Neural progenitor cell (in vitro differentiated cells): ENCODE measurements at regions not wholly inside any gene's neighbourhood (a gene's known extent, or its start where the extent isn't known, plus 50 kb on each side); places are given as distances from the start of the nearest gene placed in this dataset.

Experiments
- DNase-seq: peaks from one replicate; pipeline ENCODE4 v3.0.0-alpha.2; 2016; ENCODE audit warnings: low spot score
- H2AFZ ChIP-seq: fragments of 200-600 bp; sonication (generic); replicated peaks from 2 replicates; pipeline ENCODE4 v1.6.1; 2016; ENCODE audit warnings: antibody characterized with exemption
- H3F3A ChIP-seq: fragments of 200-600 bp; sonication (generic); 2 replicates; pipeline ENCODE4 v1.6.1; 2016; ENCODE audit warnings: antibody characterized with exemption, low read depth
- H3K27ac ChIP-seq: fragments of 200-600 bp; sonication (generic); 2 replicates; pipeline ENCODE4 v1.5.1; 2016; ENCODE audit warnings: mild to moderate bottlenecking
- H3K27me3 ChIP-seq: fragments of 200-600 bp; sonication (generic); 2 replicates; pipeline ENCODE4 v1.6.1; 2016; ENCODE audit warnings: mild to moderate bottlenecking, moderate library complexity
- H3K36me3 ChIP-seq: fragments of 200-600 bp; sonication (generic); 2 replicates; pipeline ENCODE4 v1.5.1; 2016
- H3K4me1 ChIP-seq: fragments of 200-600 bp; sonication (generic); 2 replicates; pipeline ENCODE4 v1.6.1; 2016; ENCODE audit warnings: mixed run types
- H3K4me2 ChIP-seq: fragments of 200-600 bp; sonication (generic); 2 replicates; pipeline ENCODE4 v1.6.1; 2016
- H3K4me3 ChIP-seq: fragments of 200-600 bp; sonication (generic); 2 replicates; pipeline ENCODE4 v1.5.1; 2016
- H3K79me2 ChIP-seq: fragments of 200-600 bp; sonication (generic); 2 replicates; pipeline ENCODE4 v1.6.1; 2016; ENCODE audit warnings: low read depth
- H3K9ac ChIP-seq: fragments of 200-600 bp; sonication (generic); 2 replicates; pipeline ENCODE4 v1.6.1; 2016
- H3K9me3 ChIP-seq: fragments of 200-600 bp; sonication (generic); 2 replicates; pipeline ENCODE4 v1.5.1; 2016; ENCODE audit warnings: low read depth
- H4K20me1 ChIP-seq: fragments of 200-600 bp; sonication (generic); 2 replicates; pipeline ENCODE4 v1.6.1; 2016; ENCODE audit warnings: low read depth
- H3K27ac Mint-ChIP-seq: 3 replicates; pipeline ENCODE4 v1.8.0; 2021; ENCODE audit warnings: mixed read lengths
- H3K27me3 Mint-ChIP-seq: 2 replicates; pipeline ENCODE4 v1.8.0; 2022; ENCODE audit warnings: low read depth, mild to moderate bottlenecking, inconsistent platforms, moderate library complexity, mixed read lengths; ENCODE audit not compliant: insufficient read depth
- H3K36me3 Mint-ChIP-seq: 3 replicates; pipeline ENCODE4 v1.8.0; 2021; ENCODE audit warnings: mixed read lengths
- H3K4me1 Mint-ChIP-seq: 3 replicates; pipeline ENCODE4 v1.8.0; 2021; ENCODE audit warnings: mixed read lengths
- H3K4me3 Mint-ChIP-seq: 3 replicates; pipeline ENCODE4 v1.8.0; 2021; ENCODE audit warnings: mild to moderate bottlenecking, moderate library complexity, mixed read lengths
- H3K9me3 Mint-ChIP-seq: 3 replicates; pipeline ENCODE4 v1.8.0; 2020; ENCODE audit warnings: mixed read lengths
- EZH2 ChIP-seq: fragments of 200-600 bp; sonication (generic); IDR thresholded peaks from 2 replicates; pipeline ENCODE4 v1.6.1; 2017; ENCODE audit warnings: antibody characterized with exemption, mild to moderate bottlenecking, moderate library complexity
- EZH2phosphoT487 ChIP-seq: fragments of 200-600 bp; sonication (generic); IDR thresholded peaks from 2 replicates; pipeline ENCODE4 v1.6.1; 2017; ENCODE audit warnings: antibody characterized with exemption
- TF ChIP-seq, protein P1 (sequence below): fragments of 200-600 bp; sonication (generic); IDR thresholded peaks from 2 replicates; pipeline ENCODE4 v1.5.1; 2017; ENCODE audit warnings: antibody characterized with exemption, mild to moderate bottlenecking

DNA sequence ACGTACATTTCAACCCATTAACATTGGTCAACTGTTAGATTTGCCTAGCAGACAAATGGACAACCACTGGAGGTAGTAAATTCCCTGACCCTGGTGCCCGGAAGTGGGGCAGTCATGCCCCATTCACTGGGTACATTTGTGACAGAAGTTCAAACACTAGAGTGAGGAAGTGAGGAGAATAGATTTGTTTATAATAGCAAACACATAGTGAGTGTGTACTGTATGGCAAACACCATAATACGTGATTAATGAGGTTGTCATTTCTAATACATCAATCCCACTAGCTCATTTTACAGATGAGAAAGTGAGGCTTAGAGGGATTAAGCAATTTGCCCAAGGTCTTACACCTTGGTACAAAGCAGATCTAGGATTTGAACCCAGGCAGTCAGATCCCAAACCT, 181.9 kb upstream of the MKLN1 start:
- no peak overlapping the region for H3K4me2 ChIP-seq
- no peaks in the 10 kb centered on the region for H3K9me3 ChIP-seq
- H3K4me1 ChIP-seq, result no peaks in the 10 kb centered on the region
- H3K4me3 ChIP-seq, result no peak overlapping the region
- peaks cover 2% of the 10 kb centered on the region for H3K27me3 Mint-ChIP-seq
- no peak for DNase-seq
- H3K27ac Mint-ChIP-seq, result no peak overlapping the region
- no peaks in the 10 kb centered on the region for H3K36me3 Mint-ChIP-seq
- no peaks in the 10 kb centered on the region for H3F3A ChIP-seq
- peaks cover 9% of the 10 kb centered on the region for H3K9me3 Mint-ChIP-seq
- H3K36me3 ChIP-seq, result no peaks in the 10 kb centered on the region
- H3K4me1 Mint-ChIP-seq, result no peaks in the 10 kb centered on the region
- H2AFZ ChIP-seq, result no peak overlapping the region
- H3K9ac ChIP-seq, result no peak overlapping the region
- H3K4me3 Mint-ChIP-seq, result no peak overlapping the region
- no peak overlapping the region for H3K27ac ChIP-seq
- H3K27me3 ChIP-seq, result no peaks in the 10 kb centered on the region
- TF ChIP-seq EZH2phosphoT487 (no peak), EZH2 (no peak)
- TF ChIP-seq, protein P1, sequence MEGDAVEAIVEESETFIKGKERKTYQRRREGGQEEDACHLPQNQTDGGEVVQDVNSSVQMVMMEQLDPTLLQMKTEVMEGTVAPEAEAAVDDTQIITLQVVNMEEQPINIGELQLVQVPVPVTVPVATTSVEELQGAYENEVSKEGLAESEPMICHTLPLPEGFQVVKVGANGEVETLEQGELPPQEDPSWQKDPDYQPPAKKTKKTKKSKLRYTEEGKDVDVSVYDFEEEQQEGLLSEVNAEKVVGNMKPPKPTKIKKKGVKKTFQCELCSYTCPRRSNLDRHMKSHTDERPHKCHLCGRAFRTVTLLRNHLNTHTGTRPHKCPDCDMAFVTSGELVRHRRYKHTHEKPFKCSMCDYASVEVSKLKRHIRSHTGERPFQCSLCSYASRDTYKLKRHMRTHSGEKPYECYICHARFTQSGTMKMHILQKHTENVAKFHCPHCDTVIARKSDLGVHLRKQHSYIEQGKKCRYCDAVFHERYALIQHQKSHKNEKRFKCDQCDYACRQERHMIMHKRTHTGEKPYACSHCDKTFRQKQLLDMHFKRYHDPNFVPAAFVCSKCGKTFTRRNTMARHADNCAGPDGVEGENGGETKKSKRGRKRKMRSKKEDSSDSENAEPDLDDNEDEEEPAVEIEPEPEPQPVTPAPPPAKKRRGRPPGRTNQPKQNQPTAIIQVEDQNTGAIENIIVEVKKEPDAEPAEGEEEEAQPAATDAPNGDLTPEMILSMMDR, result no peak
- H4K20me1 ChIP-seq, result no peaks in the 10 kb centered on the region
- no peaks in the 10 kb centered on the region for H3K79me2 ChIP-seq

DNA sequence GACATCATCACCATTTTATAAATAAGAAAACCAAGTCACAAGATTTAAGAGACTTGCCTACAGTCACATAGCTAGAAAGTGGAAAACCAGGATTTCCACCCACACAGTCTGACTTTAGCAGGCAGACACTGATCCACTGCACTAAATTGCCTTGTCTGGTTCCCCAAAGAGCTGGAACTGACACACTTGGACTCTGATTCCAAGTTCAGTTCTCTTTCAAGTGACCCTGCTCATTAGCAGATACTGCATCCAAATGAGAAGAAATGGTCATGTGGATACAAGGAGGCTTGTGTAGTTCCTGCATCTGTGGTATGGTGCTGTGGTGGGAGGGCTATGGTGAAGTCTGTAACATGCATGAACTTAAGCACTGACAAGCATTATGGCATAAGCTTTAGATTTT, 180.1 kb upstream of the MKLN1 start:
- Mint-ChIP-seq H3K4me1 (no peaks in the 10 kb centered on the region), H3K27me3 (no peaks in the 10 kb centered on the region), H3K27ac (no peak overlapping the region), H3K36me3 (no peaks in the 10 kb centered on the region), H3K4me3 (no peak overlapping the region), H3K9me3 (no peaks in the 10 kb centered on the region)
- no peak for DNase-seq
- no peak overlapping the region for H3K4me3 ChIP-seq
- no peak overlapping the region for H3K9ac ChIP-seq
- H2AFZ ChIP-seq, result no peak overlapping the region
- H3K4me1 ChIP-seq, result no peaks in the 10 kb centered on the region
- no peaks in the 10 kb centered on the region for H3K27me3 ChIP-seq
- H4K20me1 ChIP-seq, result no peaks in the 10 kb centered on the region
- H3K4me2 ChIP-seq, result no peak overlapping the region
- no peaks in the 10 kb centered on the region for H3K9me3 ChIP-seq
- no peaks in the 10 kb centered on the region for H3K36me3 ChIP-seq
- no peak overlapping the region for H3K27ac ChIP-seq
- no peaks in the 10 kb centered on the region for H3K79me2 ChIP-seq
- no peaks in the 10 kb centered on the region for H3F3A ChIP-seq
- TF ChIP-seq, protein P1, result no peak
- TF ChIP-seq EZH2, result no peak
- TF ChIP-seq EZH2phosphoT487, result no peak

DNA sequence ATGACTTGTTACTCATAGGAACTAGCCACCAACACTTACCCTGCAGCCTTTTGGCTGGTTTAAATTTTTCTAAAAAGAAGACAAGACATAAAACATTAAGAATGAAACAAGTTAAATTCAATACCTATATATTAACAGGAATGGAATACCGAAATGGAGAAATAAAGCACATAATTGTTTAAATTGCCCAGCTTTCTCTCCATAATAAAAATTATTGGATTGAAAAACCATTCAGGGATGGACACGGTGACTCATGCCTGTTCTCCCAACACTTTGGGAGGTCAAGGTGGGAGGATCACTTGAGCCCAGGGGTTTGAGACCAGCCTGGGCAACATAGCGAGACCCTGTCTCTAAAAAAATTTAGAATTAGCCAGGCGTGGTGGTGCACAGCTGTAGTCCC, 179.4 kb upstream of the MKLN1 start:
- Mint-ChIP-seq H3K27ac (no peak overlapping the region), H3K4me1 (no peaks in the 10 kb centered on the region), H3K9me3 (no peaks in the 10 kb centered on the region), H3K36me3 (no peaks in the 10 kb centered on the region), H3K27me3 (no peaks in the 10 kb centered on the region), H3K4me3 (no peak overlapping the region)
- Histone ChIP-seq H3K4me2 (no peak overlapping the region), H3K4me1 (no peaks in the 10 kb centered on the region), H3K79me2 (no peaks in the 10 kb centered on the region), H2AFZ (no peak overlapping the region), H3K27ac (no peak overlapping the region), H3F3A (no peaks in the 10 kb centered on the region), H4K20me1 (no peaks in the 10 kb centered on the region), H3K27me3 (no peaks in the 10 kb centered on the region), H3K9me3 (no peaks in the 10 kb centered on the region), H3K36me3 (no peaks in the 10 kb centered on the region), H3K9ac (no peak overlapping the region), H3K4me3 (no peak overlapping the region)
- DNase-seq, result no peak
- TF ChIP-seq EZH2phosphoT487 (no peak), EZH2 (no peak)
- TF ChIP-seq, protein P1, result no peak
